AG08396 (cell line): ENCODE measurements at regions not wholly inside any gene's neighbourhood (a gene's known extent, or its start where the extent isn't known, plus 50 kb on each side); places are given as distances from the start of the nearest gene placed in this dataset.

ENCODE experiments used
- DNase-seq: peaks from one replicate; pipeline ENCODE4 v3.0.0; 2012; ENCODE audit warnings: low spot score, mixed read lengths

DNA sequence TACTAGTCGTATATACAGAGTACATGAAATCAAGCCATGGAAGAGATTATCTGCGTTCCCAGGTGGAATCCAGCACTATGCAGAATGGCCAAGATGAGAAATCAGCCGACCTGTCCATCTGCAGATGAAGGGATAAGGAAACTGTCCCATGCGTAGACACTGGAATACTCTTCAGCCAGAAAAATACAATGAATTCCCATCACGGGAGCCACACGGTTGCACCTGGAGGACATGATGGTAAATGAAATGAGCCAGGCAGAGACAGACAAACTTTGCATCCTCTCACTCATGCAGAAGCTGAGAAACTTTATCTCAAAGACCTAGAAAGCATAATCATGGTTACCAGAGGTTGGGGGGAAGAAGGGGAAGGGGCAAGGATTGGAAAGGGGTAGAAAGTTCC lies 111.9 kb upstream of the TOP3B start:
- no peak for DNase-seq

DNA sequence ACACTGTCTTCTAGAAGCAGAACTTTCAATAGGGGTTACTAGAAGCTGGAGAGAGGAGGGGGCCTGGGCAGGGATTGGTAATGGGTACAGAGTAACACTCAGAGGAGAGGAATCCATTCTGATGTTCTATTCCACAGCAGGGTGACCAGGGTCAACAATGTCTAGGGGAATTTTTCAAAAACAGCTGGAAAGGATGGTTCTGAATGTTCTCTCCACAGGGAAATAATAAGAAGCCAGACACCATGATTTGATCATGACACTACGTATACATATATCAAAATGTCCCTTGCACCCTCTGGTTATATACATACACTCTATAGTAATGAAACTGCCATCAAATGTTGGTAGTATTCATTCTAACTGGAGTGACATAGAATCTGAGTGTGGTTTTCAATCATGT lies 111.2 kb upstream of the TOP3B start:
- DNase-seq, result no peak

DNA sequence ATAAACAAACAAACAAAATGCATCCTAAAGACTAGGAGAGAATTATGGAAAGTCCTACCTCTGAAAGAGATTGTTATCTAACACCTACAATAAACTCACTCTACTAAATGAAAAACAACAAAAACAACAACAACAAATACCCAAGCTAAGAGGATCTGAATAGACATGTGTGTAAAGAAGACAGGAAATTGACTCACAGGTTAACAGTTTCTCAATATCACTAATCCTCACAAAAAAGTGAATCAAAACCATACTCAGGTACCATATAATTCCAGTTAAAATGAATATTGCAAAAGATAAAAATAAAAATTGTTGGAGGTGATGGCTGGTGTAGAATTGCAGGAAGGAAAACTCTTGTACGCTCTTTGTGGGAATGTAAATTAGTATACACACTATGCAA lies 110.4 kb upstream of the TOP3B start:
- DNase-seq, result no peak

DNA sequence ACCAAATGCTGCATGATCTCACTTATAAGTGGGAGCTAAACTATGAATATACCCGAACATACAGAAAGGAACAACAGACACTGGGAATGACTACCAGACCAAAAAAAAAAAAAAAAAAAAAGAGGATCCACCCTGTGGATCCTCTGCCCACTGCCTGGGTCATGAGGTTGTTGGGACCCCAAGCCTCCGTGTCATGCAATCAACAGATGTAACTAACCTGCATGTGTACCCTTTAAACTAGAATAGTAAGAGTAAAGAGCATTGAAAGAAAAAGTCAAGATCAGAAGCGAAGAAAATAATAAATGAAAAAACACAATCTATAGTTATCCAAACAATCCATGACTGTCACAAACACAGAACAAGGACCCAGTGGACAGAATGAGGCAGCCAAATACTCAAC lies 109.5 kb upstream of the TOP3B start:
- DNase-seq, result no peak

DNA sequence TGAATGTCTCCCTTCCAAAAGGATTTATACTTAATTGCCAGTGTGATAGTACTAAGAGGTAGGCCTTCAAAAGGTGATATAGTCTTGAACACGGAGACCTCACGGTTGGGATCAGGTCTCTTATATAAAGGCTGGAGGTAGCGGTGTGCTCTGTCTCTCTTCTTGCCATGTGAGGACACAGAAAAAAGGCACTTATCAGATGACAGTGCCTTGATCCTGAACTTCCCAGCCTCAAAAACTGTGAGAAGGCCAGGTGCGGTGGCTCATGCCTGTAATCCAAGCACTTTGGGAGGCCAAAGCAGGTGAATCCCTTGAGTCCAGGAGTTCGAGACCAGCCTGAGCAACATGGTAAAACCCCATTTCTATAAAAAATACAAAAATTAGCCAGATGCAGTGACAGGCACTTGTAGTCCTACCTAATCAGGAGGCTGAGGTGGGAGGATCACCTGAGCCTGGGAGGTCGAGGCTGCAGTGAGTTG lies 108.9 kb upstream of the TOP3B start:
- no peak for DNase-seq

DNA sequence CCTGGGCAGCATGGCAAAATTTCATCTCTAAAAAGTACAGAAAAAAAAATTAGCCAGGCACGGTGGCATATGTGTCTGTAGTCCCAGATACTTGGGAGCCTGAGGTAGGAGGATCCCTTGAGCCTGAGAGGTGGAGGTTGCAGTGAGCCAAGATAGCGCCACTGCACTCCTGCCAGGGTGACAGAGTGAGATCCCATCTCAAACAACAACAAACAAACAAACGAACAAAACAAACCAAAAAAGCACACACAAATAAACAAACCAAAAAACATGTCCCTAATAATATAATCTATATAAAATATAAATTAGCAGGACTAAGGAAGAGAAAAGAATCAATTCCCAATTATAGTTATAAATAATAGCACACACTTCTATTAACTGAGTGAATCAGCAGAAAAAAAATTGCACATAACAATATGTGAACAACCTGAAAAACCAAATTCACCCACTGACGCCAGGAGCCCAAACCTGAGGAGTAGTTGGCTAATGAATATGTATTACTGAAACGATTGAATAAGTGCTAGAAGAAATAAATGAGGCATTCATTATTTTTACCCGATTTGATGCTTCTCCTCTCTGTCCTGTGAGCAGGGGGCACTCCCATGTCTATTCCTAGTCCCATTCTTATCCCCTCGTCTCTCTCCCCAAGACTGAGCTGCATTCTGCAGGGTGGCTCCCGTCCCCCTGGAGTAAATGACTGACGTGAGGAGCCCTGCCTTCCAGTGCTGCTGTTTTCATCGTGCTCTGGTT lies 108.2 kb upstream of the TOP3B start:
- DNase-seq, result no peak

DNA sequence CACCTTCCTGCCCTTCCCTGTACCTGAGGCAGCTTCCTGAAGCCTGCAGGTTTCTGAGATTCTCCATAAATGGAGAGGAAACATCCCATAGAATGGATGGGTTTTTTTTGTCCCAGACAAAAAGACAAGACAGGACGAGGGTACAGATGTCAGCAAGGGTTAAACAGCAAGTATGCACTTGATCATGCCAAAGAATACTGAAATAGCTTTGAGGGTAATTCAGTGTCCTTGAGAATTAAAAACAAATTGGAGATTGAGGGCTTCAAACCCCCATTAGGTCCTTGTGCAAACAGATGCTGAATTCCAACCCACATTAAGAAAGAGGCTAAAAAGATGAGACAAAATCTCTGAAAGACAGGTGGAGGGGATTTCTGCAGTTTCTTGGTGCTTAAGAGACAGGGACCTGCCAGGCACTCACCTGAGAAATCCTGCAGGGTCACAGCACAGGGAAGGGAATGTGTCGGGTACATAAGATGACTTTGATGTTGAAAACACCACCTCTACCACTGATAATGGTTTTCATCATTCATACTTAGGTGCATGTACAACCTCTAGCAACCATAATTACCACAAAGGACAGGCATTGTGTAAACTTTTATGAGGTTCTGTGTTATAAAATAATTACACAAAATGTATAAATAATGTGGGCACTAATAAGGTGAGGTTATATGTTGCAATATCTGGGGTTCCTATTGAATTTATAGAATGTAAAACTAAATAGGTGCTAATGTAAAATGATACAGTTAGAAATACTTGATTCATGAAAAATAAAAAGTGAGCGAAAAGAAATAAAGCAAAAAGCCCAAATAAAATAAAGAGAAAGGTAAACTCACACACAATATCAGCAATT lies 107.1 kb upstream of the TOP3B start:
- no peak for DNase-seq

DNA sequence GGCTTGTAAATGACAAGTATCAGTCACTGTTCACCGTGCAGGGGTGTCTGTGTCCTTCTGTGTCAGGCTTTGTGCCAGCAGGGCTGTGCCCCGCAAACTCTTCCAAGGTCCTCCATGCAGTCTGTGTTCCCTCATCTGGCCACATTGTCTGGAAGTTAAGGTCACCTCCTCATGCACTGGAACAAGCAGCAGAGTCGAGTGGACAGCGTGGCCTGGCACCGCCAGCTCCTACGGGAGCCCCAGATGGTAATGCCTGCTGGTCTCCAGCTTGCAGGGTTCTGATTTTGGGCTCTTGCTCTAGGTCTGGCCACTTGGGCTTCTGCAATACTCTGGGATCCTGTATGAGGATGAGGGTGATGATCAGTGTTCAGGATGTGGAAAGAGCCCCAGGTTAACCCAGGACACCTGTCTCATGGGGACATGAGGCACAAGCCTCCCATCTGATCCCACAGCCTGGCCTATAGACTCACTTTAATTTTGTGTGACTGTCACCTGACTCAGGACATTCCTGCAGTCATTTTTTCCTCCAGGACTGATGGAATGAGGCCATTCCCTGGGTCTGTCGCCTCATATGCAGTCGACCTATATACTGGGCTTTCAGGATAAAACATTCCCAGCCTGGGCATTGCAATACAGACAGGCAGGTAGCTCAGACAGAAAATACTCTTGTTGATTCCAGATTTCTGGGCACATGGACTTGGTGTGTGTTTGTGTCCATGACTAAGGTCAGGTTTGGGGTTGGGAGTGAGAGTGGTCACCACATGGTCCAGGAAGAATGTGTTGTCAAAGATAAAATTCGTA lies 106.3 kb upstream of the TOP3B start:
- no peak for DNase-seq

DNA sequence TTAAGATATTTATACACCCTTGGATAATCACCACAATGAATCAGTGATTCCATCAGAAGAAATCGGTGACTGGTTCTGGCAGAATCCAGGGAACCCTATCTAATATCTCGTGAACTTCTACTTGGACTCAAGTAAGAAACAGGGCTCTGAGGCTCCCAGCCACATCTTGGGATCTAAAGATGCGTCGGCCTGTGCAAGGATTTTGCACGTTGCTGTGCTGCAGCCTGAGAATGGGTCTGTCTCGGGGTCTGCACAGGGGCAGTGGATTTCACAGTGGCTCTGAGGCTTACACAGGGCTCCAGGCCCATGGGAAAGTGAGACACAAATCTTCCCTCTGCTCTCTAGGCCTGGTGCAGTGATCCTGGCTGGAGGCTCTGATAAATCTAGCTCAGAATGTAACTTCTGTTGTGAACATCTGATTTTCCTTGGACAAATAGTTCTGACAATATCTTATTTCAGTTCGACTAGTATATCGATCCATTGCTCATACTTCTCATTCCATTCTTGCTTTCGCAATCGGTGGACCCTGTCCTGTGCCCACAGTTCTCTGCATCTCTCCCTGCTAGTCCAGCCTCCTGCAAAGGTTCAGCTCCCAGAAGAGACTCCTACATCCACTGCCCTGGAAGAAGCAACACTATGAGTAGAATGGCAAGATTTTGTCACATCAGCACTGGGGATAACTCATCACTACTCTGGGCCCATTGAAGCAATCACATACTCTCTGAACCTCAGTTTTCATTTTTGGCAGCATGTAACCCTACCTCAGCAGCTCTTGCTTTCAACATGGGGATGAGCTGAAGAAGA lies 105.5 kb upstream of the TOP3B start:
- DNase-seq, result no peak

DNA sequence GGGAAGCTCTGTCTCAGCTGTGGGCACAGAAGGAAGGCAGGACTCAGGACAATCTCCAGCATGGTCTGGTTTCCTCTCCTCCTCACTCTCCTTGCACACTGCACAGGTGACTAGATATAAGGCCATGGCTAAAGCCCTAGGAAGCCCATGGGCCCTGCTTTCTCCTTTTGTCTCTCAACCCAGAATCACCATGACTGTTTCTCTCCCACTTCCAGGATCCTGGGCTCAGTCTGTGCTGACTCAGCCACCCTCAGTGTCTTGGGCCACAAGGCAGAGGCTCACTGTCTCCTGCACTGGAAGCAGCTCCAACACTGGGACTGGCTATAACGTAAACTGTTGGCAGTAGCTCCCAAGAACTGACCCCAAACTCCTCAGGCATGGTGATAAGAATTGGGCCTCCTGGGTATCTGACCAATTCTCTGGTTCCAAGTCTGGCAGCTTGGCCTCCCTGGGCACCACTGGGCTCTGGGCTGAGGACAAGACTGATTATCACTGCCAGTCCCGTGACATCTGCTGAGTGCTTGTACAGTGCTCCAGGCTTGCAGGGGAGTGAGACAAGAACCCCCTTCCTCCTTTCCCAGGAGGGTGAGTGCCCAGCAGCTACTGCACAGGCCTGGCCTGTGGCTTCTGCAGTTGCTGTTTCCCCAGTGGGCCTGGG lies 104.0 kb upstream of the TOP3B start:
- DNase-seq, result peak; percentile 30

DNA sequence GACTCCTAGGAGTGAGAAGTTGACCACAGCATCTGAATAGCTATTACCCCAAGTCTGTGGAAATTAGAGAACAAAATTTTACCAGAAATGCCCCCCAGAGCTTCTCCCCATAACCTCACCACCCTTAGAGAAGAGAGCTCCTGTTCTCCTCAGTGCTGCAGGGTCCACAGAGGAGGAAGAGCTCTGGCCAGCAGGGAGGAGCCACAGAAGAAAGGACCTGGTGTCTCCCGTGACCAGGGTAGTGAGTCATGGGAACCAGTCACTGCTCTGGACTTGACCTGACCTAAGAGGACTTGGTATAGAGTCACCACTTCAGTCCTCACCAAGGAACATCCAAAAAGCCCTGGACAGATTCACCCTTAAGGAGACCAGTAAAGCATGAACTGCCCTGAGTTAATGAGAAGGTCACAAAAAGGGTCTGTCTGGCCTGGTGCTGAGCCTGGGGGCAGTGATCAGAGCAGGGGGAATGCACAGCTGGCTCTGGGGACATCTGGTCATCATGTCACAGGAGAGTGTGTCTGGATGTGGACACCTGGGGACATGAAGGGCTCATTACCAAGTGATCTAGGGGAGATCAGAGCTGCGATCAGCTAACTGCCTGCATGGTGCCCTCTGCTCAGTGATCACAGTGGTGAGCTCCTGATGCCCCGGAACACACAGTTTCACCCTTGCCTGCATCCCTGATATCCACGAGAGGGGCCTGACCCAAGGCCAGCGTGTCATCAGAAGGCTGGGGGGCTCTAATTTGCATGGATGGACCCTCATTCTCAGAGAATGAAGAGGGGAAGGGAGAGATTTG lies 103.3 kb upstream of the TOP3B start:
- DNase-seq, result peak; percentile 62

DNA sequence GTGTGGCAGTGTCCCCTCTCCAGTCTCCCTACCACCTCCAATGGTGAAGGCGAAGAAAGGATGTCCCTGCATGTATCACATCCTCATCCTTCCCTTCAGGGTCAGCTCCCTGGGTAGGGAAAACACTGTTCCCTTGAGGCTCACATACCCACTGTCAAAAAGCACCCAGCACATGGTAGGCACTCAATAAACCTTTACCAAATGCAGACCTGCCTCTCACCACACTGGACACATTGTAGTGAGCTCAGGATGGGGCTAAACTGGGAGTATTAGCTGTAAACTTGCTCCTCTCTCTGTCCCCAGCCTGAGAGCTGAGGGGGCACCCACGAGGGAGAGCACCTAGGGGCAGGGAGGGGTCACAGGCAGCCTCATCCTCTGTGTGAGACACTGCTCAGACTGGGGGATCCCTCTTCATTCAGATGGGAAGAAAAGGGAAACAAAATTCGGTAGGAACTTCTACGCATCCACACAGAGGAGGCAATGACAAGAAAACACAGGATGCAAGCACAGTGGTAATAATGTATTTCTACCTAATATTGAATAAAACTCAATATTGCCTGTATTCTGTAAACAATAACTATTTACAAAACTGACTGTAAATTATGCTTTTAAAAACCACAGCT lies 101.6 kb upstream of the TOP3B start:
- no peak for DNase-seq

DNA sequence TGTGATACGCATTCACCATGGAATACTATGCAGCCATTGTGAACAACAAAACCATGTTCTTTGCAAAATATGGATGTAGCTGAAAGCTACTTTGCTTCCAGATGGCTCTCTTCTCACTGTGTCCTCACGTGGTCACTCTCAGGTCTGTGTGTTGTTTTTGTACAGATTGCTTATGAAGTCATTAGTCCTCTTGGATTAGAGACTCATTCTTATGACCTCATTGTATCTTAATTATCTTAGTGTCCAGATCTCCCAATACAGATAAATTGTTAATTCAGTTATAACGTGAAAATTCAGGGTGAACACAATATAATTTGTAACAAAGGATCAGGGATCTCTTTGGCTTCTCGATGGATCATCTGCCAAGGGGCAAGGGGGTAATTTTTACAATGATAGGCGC lies 100.4 kb upstream of the TOP3B start:
- no peak for DNase-seq

DNA sequence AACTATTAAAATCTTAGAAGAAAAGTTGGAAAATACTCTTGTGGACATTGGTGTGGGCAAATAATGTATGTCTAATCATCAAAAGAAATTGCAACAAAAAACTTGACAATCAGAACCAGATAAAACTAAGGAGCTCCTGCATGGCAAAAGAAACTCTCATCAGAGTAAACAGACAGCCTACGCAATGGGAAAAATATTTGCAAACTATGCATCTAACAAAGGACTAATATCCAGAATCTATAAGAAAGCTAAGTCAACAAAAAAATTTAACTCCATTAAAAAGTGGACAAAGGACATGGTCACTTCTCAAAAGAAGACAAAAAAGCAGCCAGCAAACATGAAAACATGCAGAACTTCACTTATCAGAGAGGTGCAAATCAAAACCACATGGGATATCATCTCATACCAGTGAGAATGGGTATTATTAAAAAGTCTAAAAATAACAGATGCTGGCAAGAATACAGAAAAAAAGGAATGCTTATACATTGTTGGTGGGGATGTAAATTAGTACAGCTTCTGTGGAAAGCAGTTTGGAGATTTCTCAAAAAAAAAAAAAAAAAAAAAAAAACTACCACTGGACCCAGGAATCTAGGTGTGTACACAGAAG lies 99.7 kb upstream of the TOP3B start:
- DNase-seq, result no peak

DNA sequence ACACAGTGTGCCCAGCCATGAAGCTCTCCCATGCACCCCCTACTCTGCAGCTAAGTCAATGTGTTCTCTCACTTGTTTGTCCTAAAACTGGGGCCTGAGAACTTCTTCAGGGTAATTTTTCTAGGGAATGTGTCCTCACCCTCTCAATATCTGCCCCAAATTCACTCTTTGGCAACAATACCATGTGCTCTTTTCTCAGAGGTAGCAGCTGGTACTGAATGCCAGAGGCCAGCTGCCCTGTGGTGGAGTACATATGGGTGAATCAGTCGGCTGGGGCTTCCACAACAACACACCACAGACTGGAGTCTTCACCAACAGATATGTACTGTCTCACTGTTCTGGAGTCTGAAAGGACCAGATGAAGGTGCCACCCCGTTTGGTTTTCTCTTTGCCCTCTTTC lies 97.7 kb upstream of the TOP3B start:
- no peak for DNase-seq

DNA sequence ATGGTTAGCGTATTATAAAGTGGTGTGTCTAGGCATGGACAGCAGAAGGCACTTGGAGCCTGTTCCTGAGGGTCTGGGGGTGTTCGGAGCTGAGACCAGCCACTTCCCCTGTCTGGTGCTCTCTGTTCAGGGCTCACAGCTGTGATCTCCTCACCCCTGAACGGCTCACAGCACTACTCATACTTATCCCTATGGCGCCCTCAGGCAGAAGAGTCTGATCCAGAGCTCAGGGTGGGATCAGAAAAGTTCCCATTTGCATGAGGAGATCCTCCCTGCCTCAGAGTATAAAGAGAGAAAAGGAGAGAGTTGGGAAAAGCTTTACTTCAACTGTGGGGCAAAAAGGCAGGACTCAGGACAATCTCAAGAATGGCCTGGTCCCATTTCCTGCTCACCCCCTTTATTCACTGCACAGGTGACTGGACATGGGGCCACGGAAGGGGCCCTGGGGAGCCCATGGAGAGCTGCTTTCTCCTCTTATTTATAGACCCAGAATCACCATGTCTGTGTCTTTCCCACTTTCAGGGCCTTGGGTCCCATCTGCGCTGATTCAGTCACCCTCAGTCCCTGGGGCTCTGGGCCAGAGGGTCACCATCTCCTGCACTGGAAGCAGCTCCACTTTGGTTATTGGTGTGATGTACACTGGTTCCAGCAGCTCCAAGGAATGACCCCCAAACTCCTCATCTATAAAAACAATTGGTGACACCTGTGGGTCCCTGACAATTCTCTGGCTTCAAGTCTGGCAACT lies 97.0 kb upstream of the TOP3B start:
- no peak for DNase-seq

DNA sequence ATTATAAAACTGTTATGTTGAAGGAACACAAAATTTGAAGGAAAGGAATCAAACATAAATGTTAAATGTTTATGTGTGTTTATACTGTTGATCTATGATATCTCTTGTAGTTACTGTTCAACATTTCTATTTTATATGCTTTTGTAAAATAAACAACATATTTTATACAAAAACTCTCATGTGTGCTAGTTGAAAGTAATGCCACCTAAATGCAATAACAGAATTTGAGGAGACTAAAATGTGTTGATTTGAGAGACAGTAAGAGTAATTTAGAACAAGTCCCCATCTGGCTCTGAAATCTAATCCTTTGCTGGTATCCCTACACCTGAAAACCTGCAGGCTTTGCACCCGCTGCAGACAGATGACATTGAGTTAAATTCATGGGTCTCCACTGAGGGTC lies 95.7 kb upstream of the TOP3B start:
- no peak for DNase-seq

DNA sequence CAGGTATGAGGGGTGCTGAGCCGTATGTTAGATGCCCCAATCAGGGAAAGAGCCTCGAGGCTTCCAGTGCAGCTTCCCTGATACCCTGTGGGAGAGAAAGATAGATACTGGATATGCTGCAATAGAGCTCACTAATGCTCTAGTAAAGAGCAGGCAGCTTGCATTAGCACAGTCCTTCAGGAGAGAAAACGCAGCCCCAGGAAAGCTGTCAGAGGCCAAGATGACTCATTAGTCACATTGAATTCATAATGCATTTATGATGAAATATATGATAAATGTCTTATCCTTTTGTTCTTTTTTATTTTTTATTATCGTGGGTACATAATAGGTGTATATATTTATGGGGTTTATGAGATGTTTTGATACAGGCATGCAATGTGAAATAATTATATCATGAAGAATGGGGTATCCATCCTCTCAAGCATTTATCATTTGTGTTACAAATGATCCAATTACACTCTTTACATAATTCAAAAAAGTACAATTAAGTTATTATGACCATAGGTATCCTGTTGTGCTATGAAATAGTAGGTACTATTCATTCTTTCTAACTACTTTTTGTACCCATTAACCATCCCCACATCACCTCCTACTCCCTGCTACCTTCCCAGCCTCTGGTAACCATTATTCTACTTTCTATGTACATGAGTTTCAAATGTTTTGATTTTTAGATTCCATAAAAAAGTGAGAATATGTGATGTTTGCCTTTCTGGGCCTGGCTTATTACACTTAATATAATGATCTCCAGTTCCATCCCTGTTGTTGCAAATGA lies 94.5 kb upstream of the TOP3B start:
- DNase-seq, result no peak
